ENCODE measurements at regions not wholly inside any gene's neighbourhood (a gene's known extent, or its start where the extent isn't known, plus 50 kb on each side); places are given as distances from the start of the nearest gene placed in this dataset.
"Not testable (repeated sequence)": the region's sequence is repeated elsewhere in the genome, so short reads cannot be mapped to it uniquely, and the experiment has no call there.

DNA sequence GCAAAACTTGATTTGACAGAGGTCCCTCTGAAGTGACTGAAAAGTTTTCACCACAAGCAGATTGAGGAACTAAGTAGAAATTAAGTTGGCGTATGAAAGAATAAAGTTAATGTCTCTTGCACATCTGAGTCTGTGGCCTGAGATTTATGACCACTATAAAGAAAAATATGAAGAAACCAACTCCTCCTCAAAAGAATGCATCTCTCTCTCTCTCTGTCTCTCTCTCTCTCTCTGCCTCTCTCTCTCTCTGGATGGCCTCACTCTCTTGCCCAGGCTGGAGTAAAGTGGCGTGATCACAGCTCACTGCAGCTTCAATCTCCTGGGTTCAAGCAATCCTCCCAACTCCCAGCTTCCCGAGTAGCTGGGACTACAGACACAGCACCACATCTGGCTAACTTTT lies 55.2 kb downstream of the RPL22L1 start:
- H3K4me3 ChIP-seq = no peak overlapping the region
- no peaks in the 10 kb centered on the region for H3K4me1 ChIP-seq (replicated peaks in 1 of 2)
- no peak overlapping the region for H3K27ac ChIP-seq
- ATAC-seq (replicated peaks in 6 of 8) = no peak
- WGBS, 10 experiments = 76 to 100% (median 83%) methylated on average over 1 to 3 of the region's 3 CpGs; no CpG with 5 or more reads in 6 of the 10 experiments
- in situ Hi-C loops (cut with MboI; ENCODE audit: low pct_unique_long_range_greater_than_20kb in 2 of 9, low sequenced_read_pairs in 9 of 9, unreplicated experiment in 9 of 9) = loop anchor here in 8 of 9 experiments (10.0 to 25.0 kb wide), 4 partner anchors 228 to 403 kb away; partner anchors contain the start of genes CLDN11 (in 7 of the 8) and SLC7A14 (in 1 of the 8)

GRCh38 chr3:170813266-170813665 lies 56.7 kb downstream of the RPL22L1 start:
- WGBS, 10 experiments = 44 to 92% (median 63%) methylated on average over 1 to 5 of the region's 5 CpGs; no CpG with 5 or more reads in 3 of the 10 experiments
- in situ Hi-C loops (cut with MboI; ENCODE audit: low pct_unique_long_range_greater_than_20kb in 2 of 9, low sequenced_read_pairs in 9 of 9, unreplicated experiment in 9 of 9) = loop anchor here in 8 of 9 experiments (10.0 to 25.0 kb wide), 4 partner anchors 226 to 401 kb away; partner anchors contain the start of genes CLDN11 (in 7 of the 8) and SLC7A14 (in 1 of the 8)
- Histone ChIP-seq H3K4me1 (replicated peaks in 1 of 2) (no peaks in the 10 kb centered on the region), H3K27ac (no peak overlapping the region), H3K4me3 (no peak overlapping the region)
- ATAC-seq (replicated peaks in 6 of 8) = no peak

DNA sequence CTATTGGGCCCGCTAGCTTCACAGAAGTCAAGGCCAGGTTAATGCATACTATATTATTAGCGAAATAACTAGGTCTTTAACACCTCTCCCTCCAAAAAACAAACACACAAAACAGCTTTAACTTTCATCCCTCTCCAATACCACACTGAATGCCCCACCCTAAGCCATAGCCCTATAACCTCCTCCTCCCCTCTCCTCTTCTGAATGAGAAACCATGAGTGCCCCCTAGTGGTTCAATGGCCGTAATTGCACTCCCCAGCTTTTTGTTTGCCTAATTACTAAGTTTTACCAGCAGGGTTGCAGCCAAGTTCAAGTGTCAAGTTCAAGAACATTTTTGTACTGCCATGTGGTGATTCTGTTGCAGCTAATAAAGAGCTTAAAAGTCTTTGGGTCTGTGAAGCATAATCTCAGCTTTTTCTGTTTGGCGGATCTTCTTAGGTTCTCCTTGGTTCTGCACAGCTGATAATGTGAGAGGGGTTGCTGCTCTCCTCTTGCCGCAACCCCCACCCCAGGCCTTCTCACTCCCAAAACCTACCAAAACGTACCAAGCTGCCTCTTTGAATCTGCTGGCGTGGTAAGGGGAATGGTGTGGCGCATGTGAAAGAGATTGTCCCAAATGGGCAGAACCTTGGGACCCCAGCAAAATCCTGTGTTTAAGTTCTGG lies 57.9 kb downstream of the RPL22L1 start:
- WGBS, 10 experiments = 0 to 70% (median 33%) methylated on average over 1 to 7 of the region's 8 CpGs; no CpG with 5 or more reads in 1 of the 10 experiments
- Histone ChIP-seq H3K4me3 (no peak overlapping the region), H3K4me1 (replicated peaks in 1 of 2) (no peaks in the 10 kb centered on the region), H3K27ac (no peak overlapping the region)
- in situ Hi-C loops (cut with MboI; ENCODE audit: low pct_unique_long_range_greater_than_20kb in 2 of 9, low sequenced_read_pairs in 9 of 9, unreplicated experiment in 9 of 9) = loop anchor here in 8 of 9 experiments (10.0 to 25.0 kb wide), 4 partner anchors 225 to 400 kb away; partner anchors contain the start of genes CLDN11 (in 7 of the 8) and SLC7A14 (in 1 of the 8)
- ATAC-seq (replicated peaks in 6 of 8) = peak; percentile 63 to 77 (median 67)

DNA sequence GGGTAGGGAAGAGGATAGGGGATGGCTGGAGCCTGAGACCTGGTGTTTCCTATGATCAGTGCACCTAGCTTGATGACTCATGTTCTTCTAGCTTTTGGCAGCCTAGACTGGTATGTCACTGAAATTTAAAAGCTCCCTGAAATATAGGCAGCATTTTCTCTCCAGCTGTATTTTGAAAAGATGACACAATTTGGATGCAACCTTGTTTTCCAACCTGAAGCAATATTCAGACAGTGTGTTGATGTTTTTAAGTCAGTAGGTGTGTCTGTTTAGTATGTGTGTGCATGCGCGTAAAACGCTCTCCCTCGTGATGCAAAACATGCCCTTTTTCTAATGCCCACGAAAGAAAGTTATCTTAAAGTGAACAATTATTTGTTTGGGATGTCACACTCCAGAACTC lies 58.5 kb downstream of the RPL22L1 start:
- Histone ChIP-seq H3K4me1 (replicated peaks in 1 of 2) (no peaks in the 10 kb centered on the region), H3K4me3 (no peak overlapping the region), H3K27ac (no peak overlapping the region)
- peak in 6 of 8 experiments; percentile 18 to 52 (median 44) for ATAC-seq (replicated peaks in 6 of 8)
- 3 to 86% (median 68%) methylated on average over 2 to 5 of the region's 5 CpGs; no CpG with 5 or more reads in 2 of the 10 experiments for WGBS, 10 experiments
- in situ Hi-C loops (cut with MboI; ENCODE audit: low pct_unique_long_range_greater_than_20kb in 2 of 9, low sequenced_read_pairs in 9 of 9, unreplicated experiment in 9 of 9) = loop anchor here in 8 of 9 experiments (10.0 to 25.0 kb wide), 4 partner anchors 224 to 399 kb away; partner anchors contain the start of genes CLDN11 (in 7 of the 8) and SLC7A14 (in 1 of the 8)

- WGBS, 10 experiments = 0 to 92% (median 56%) methylated on average over 1 of the region's 1 CpG; no CpG with 5 or more reads in 3 of the 10 experiments
- H3K27ac ChIP-seq = no peak overlapping the region
- ATAC-seq (replicated peaks in 6 of 8) = peak in 4 of 8 experiments; percentile 22 to 55 (median 46)
- in situ Hi-C loops (cut with MboI; ENCODE audit: low pct_unique_long_range_greater_than_20kb in 2 of 9, low sequenced_read_pairs in 9 of 9, unreplicated experiment in 9 of 9) = loop anchor here (10.0 to 25.0 kb wide), 4 partner anchors 223 to 398 kb away; partner anchors contain the start of genes CLDN11 (in 8 of the 9) and SLC7A14 (in 1 of the 9)
- H3K4me1 ChIP-seq (replicated peaks in 1 of 2) = no peaks in the 10 kb centered on the region
- H3K4me3 ChIP-seq = no peak overlapping the region
Observed at GRCh38 chr3:170809975-170810357, 60.0 kb downstream of the RPL22L1 start.

- H3K27ac ChIP-seq = no peak overlapping the region
- no peaks in the 10 kb centered on the region for H3K4me1 ChIP-seq (replicated peaks in 1 of 2)
- ATAC-seq (replicated peaks in 6 of 8) = peak; percentile 73 to 94 (median 86)
- WGBS, 10 experiments = 48 to 87% (median 70%) methylated on average over 3 to 13 of the region's 14 CpGs; no CpG with 5 or more reads in 1 of the 10 experiments
- H3K4me3 ChIP-seq = no peak overlapping the region
- in situ Hi-C loops (cut with MboI; ENCODE audit: low pct_unique_long_range_greater_than_20kb in 2 of 9, low sequenced_read_pairs in 9 of 9, unreplicated experiment in 9 of 9) = loop anchor here in 6 of 9 experiments (10.0 to 25.0 kb wide), 3 partner anchors 222 to 397 kb away; partner anchors contain the start of genes CLDN11 (in 6 of the 6) and SLC7A14 (in 1 of the 6)
Observed at GRCh38 chr3:170809007-170809974, 60.7 kb downstream of the RPL22L1 start.

DNA sequence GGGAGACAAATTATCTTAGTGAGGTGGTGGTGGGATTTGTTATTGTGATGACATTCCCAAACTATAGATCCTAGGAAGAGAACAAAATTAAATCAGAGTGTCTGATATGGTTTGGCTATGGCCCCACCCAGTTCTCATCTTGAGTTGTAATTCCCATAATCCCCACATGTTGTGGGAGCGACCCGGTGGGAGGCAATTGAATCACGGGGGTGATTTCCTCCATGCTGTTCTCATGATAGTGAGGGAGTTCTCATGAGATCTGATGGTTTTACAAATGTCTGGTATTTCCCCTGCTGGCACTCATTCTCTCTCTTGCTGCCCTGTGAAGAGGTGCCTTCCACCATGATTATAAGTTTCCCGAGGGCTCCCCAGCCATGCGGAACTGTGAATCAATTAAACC lies 62.0 kb downstream of the RPL22L1 start:
- Histone ChIP-seq H3K4me3 (no peak overlapping the region), H3K4me1 (replicated peaks in 1 of 2) (no peaks in the 10 kb centered on the region), H3K27ac (no peak overlapping the region)
- in situ Hi-C loops (cut with MboI; ENCODE audit: low pct_unique_long_range_greater_than_20kb in 2 of 9, low sequenced_read_pairs in 9 of 9, unreplicated experiment in 9 of 9) = loop anchor here in 6 of 9 experiments (10.0 to 25.0 kb wide), 3 partner anchors 221 to 396 kb away; partner anchors contain the start of genes CLDN11 (in 6 of the 6) and SLC7A14 (in 1 of the 6)
- WGBS, 10 experiments = 44 to 100% (median 80%) methylated on average over 2 to 5 of the region's 5 CpGs; no CpG with 5 or more reads in 3 of the 10 experiments
- no peak for ATAC-seq (replicated peaks in 6 of 8)

GRCh38 chr3:170806676-170807075 lies 63.3 kb downstream of the RPL22L1 start:
- ATAC-seq (replicated peaks in 6 of 8) = no peak
- in situ Hi-C loops (cut with MboI; ENCODE audit: low pct_unique_long_range_greater_than_20kb in 2 of 9, low sequenced_read_pairs in 9 of 9, unreplicated experiment in 9 of 9) = loop anchor here in 6 of 9 experiments (10.0 to 25.0 kb wide), 3 partner anchors 219 to 394 kb away; partner anchors contain the start of genes CLDN11 (in 6 of the 6) and SLC7A14 (in 1 of the 6)
- Histone ChIP-seq H3K27ac (no peak overlapping the region), H3K4me3 (no peak overlapping the region), H3K4me1 (replicated peaks in 1 of 2) (no peaks in the 10 kb centered on the region)
- WGBS, 10 experiments = 60 to 100% (median 93%) methylated on average over 1 to 2 of the region's 2 CpGs; no CpG with 5 or more reads in 1 of the 10 experiments

DNA sequence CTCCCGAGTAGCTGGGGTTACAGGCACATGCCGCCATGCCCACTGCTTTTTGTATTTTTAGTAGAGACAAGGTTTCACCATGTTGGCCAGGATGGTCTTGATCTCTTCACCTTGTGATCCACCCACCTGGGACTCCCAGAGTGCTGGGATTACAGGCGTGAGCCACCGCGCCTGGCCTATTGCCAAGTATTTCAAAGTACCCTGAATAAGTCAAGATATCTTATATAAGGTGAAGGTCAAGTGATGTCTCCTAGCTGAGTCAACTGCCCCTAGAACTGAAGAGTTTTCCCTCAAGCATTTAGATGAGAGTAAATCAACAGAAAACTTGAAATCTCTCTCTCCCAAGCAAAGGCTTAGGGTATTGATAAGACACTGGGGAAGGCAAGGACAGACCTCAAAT lies 63.9 kb downstream of the RPL22L1 start:
- in situ Hi-C loops (cut with MboI; ENCODE audit: low pct_unique_long_range_greater_than_20kb in 2 of 9, low sequenced_read_pairs in 9 of 9, unreplicated experiment in 9 of 9) = loop anchor here in 6 of 9 experiments (10.0 to 25.0 kb wide), 3 partner anchors 219 to 394 kb away; partner anchors contain the start of genes CLDN11 (in 6 of the 6) and SLC7A14 (in 1 of the 6)
- no peak for ATAC-seq (replicated peaks in 6 of 8)
- H3K4me1 ChIP-seq (replicated peaks in 1 of 2) = no peaks in the 10 kb centered on the region
- H3K27ac ChIP-seq = no peak overlapping the region
- no peak overlapping the region for H3K4me3 ChIP-seq
- 35 to 100% (median 89%) methylated on average over 1 to 5 of the region's 5 CpGs; no CpG with 5 or more reads in 3 of the 10 experiments for WGBS, 10 experiments

- not testable (repeated sequence) for H3K4me1 ChIP-seq (replicated peaks in 1 of 2); H3K4me3 ChIP-seq; H3K27ac ChIP-seq; ATAC-seq (replicated peaks in 6 of 8)
- 83 to 100% (median 100%) methylated on average over 1 of the region's 1 CpG; no CpG with 5 or more reads in 3 of the 10 experiments for WGBS, 10 experiments
- in situ Hi-C loops (cut with MboI; ENCODE audit: low pct_unique_long_range_greater_than_20kb in 2 of 9, low sequenced_read_pairs in 9 of 9, unreplicated experiment in 9 of 9) = loop anchor here in 6 of 9 experiments (10.0 to 25.0 kb wide), 3 partner anchors 218 to 393 kb away; partner anchors contain the start of genes CLDN11 (in 6 of the 6) and SLC7A14 (in 1 of the 6)
Observed at GRCh38 chr3:170805296-170805695, 64.7 kb downstream of the RPL22L1 start.

- not testable (repeated sequence) for ATAC-seq (replicated peaks in 6 of 8); H3K4me3 ChIP-seq; H3K4me1 ChIP-seq (replicated peaks in 1 of 2); H3K27ac ChIP-seq
- WGBS, 10 experiments = 50 to 100% (median 95%) methylated on average over 1 of the region's 1 CpG
- in situ Hi-C loops (cut with MboI; ENCODE audit: low pct_unique_long_range_greater_than_20kb in 2 of 9, low sequenced_read_pairs in 9 of 9, unreplicated experiment in 9 of 9) = loop anchor here in 6 of 9 experiments (10.0 to 25.0 kb wide), 3 partner anchors 217 to 392 kb away; partner anchors contain the start of genes CLDN11 (in 6 of the 6) and SLC7A14 (in 1 of the 6)
Observed at GRCh38 chr3:170804634-170805033, 65.4 kb downstream of the RPL22L1 start.

DNA sequence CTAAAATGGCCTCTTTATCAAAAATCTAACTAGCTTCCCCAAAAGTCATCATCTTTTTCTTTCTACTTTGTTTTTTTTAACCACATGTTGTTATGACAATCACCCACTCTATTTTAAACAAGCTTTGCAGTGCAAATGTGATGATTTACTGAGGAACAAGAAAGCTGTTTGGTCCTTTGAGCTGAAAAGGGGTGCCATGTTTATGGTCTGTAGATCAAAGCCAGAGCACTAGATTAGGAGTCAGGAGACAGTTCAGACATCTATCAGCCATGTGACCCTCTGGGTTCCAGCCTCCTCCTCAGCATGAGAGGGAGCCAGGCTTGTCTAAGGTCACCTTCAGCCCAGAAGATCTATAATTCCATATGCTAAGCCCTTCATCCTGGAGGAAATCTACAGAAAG lies 65.9 kb downstream of the RPL22L1 start:
- in situ Hi-C loops (cut with MboI; ENCODE audit: low pct_unique_long_range_greater_than_20kb in 2 of 9, low sequenced_read_pairs in 9 of 9, unreplicated experiment in 9 of 9) = loop anchor here in 6 of 9 experiments (10.0 to 25.0 kb wide), 3 partner anchors 217 to 392 kb away; partner anchors contain the start of genes CLDN11 (in 6 of the 6) and SLC7A14 (in 1 of the 6)

More for the DNA sequence above, 65.9 kb downstream of the RPL22L1 start:
- H3K4me1 ChIP-seq (replicated peaks in 1 of 2) = no peaks in the 10 kb centered on the region
- no peak overlapping the region for H3K4me3 ChIP-seq
- H3K27ac ChIP-seq = no peak overlapping the region
- ATAC-seq (replicated peaks in 6 of 8) = no peak
